Mucosa of descending colon (tissue), 3 donors: ENCODE measurements at regions not wholly inside any gene's neighbourhood (a gene's known extent, or its start where the extent isn't known, plus 50 kb on each side); places are given as distances from the start of the nearest gene placed in this dataset.

ENCODE experiments used
- ATAC-seq: fragments of 200-7000 bp; cut with Tn5 transposase; one replicate; pipeline ENCODE4 v1.9.1; 2020; ENCODE audit warnings: mild to moderate bottlenecking, moderate library complexity
- DNase-seq, 3 donors: peaks; one replicate each; pipeline ENCODE4 v3.0.0-alpha.2; 2020
- H3K36me3 ChIP-seq: fragments of 200-600 bp; one replicate; pipeline ENCODE4 v1.8.0; 2021; ENCODE audit warnings: low read depth, mild to moderate bottlenecking
- H3K4me1 ChIP-seq: fragments of 200-600 bp; one replicate; pipeline ENCODE4 v1.8.0; 2021; ENCODE audit warnings: low read depth, mild to moderate bottlenecking
- H3K4me3 ChIP-seq: fragments of 200-600 bp; one replicate; pipeline ENCODE4 v1.8.0; 2021; ENCODE audit warnings: mild to moderate bottlenecking
- H3K9me3 ChIP-seq: fragments of 200-600 bp; one replicate; pipeline ENCODE4 v1.8.0; 2021; ENCODE audit warnings: mild to moderate bottlenecking
- intact Hi-C, 2 donors: fragments of 100-400 bp; cut with DNase I in 1 of 2; cut with micrococcal nuclease in 1 of 2; formaldehyde crosslinking; loops; one replicate each; pipeline versions ENCODE4 v1.11.0 to v1.11.1; 2022; cut with DNase I, micrococcal nuclease
- TF ChIP-seq, protein P1 (sequence below): fragments of 200-600 bp; IDR thresholded peaks from one replicate; pipeline ENCODE4 v1.8.0; 2022; ENCODE audit warnings: antibody characterized with exemption, mild to moderate bottlenecking
- donor health status: DM: no; HTN: no; CAD: no; lungs with moderate emphysema.
- donor health status: DM: no; HTN: no; CAD: no.
- donor health status: DM: no; HTN: yes; CAD: no.

DNA sequence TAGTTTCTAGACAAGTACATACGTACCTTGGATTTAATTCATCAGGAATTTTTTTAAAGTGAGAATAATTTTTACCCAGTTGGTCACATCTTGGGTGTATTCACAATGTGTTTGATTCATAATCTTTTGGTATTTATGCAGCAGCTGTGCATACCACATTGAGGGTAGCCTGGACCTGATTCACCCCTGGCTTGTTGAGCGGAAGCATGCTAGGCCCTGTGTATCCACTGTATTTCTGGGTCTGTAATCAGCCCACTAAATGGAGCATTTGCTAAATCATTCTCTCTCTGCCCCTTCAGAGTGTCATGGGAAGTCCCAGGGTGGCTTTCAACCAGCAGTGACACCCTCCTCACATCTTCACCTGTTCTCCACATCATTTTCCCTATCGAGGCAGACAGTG is 203.8 kb upstream of the RGS6 start:
- Histone ChIP-seq H3K9me3 (no peaks in the 10 kb centered on the region), H3K4me1 (no peaks in the 10 kb centered on the region), H3K4me3 (no peak overlapping the region), H3K36me3 (no peaks in the 10 kb centered on the region)
- DNase-seq (no peak), ATAC-seq (no peak)
- intact Hi-C loops, result no loop called here
- TF ChIP-seq, protein P1, sequence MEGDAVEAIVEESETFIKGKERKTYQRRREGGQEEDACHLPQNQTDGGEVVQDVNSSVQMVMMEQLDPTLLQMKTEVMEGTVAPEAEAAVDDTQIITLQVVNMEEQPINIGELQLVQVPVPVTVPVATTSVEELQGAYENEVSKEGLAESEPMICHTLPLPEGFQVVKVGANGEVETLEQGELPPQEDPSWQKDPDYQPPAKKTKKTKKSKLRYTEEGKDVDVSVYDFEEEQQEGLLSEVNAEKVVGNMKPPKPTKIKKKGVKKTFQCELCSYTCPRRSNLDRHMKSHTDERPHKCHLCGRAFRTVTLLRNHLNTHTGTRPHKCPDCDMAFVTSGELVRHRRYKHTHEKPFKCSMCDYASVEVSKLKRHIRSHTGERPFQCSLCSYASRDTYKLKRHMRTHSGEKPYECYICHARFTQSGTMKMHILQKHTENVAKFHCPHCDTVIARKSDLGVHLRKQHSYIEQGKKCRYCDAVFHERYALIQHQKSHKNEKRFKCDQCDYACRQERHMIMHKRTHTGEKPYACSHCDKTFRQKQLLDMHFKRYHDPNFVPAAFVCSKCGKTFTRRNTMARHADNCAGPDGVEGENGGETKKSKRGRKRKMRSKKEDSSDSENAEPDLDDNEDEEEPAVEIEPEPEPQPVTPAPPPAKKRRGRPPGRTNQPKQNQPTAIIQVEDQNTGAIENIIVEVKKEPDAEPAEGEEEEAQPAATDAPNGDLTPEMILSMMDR, result no peak

GRCh38 chr14:71729596-71729995 is 202.6 kb upstream of the RGS6 start:
- DNase-seq, result no peak
- H3K9me3 ChIP-seq, result no peaks in the 10 kb centered on the region
- intact Hi-C loops, result no loop called here
- ATAC-seq, result no peak
- H3K4me3 ChIP-seq, result no peak overlapping the region
- TF ChIP-seq, protein P1, result no peak
- H3K36me3 ChIP-seq, result peaks cover 3% of the 10 kb centered on the region
- no peaks in the 10 kb centered on the region for H3K4me1 ChIP-seq

- Histone ChIP-seq H3K4me1 (no peaks in the 10 kb centered on the region), H3K4me3 (no peak overlapping the region), H3K9me3 (no peaks in the 10 kb centered on the region), H3K36me3 (peaks cover 3% of the 10 kb centered on the region)
- TF ChIP-seq, protein P1, result no peak
- DNase-seq, result no peak
- no peak for ATAC-seq
- intact Hi-C loops, result no loop called here
Observed at GRCh38 chr14:71730471-71730870, 201.8 kb upstream of the RGS6 start.

DNA sequence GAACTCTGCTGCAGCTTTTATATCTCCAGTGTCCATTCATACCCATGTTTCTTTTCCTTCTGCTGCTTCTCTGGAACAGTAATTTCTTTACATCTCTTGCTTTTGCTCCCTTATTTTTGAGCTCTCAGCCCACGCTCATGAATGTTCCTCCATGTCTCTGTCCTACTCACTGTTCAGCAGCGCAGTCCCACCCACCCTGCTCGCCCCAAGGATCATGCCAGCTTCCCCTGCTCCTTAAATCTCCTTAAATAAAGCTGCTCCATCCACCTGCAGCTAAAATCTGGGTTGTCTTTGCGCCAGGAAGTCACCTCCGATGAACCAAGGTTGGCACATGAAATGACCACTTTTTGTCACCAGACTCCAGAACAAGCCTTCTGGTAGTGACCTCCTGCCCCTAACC is 201.1 kb upstream of the RGS6 start:
- H3K36me3 ChIP-seq, result peaks cover 3% of the 10 kb centered on the region
- DNase-seq (no peak), ATAC-seq (no peak)
- no peak overlapping the region for H3K4me3 ChIP-seq
- intact Hi-C loops, result no loop called here
- no peaks in the 10 kb centered on the region for H3K4me1 ChIP-seq
- no peaks in the 10 kb centered on the region for H3K9me3 ChIP-seq
- TF ChIP-seq, protein P1, result no peak

GRCh38 chr14:71733210-71733883 is 198.9 kb upstream of the RGS6 start:
- intact Hi-C loops, result no loop called here
- H3K9me3 ChIP-seq, result no peaks in the 10 kb centered on the region
- H3K4me3 ChIP-seq, result no peak overlapping the region
- TF ChIP-seq, protein P1, result no peak
- DNase-seq (no peak), ATAC-seq (no peak)
- peaks cover 3% of the 10 kb centered on the region for H3K36me3 ChIP-seq
- no peaks in the 10 kb centered on the region for H3K4me1 ChIP-seq

DNA sequence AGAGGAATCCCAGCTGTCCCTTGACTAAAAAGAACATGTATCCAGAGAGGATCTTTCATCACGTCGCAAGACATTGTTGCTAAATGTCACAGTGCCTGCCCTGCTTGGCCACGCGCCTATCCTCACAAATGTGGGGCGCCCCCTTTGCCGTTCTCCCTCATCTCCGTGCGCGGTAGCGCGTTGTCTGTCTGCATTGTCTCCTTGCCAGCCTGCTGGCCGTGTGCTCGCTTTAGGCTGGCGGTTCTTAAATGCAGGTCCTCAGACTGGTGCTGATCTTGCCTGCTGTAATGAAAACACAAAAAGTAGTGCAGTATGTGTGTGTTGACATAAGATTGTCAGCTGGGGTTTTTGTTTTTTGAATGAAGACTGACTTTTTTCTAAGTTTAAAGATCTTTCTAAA is 198.2 kb upstream of the RGS6 start:
- Histone ChIP-seq H3K9me3 (no peaks in the 10 kb centered on the region), H3K4me1 (no peaks in the 10 kb centered on the region), H3K4me3 (no peak overlapping the region), H3K36me3 (peaks cover 3% of the 10 kb centered on the region)
- DNase-seq (no peak), ATAC-seq (no peak)
- intact Hi-C loops, result no loop called here
- TF ChIP-seq, protein P1, result no peak
